ENCODE measurements at regions not wholly inside any gene's neighbourhood (a gene's known extent, or its start where the extent isn't known, plus 50 kb on each side); places are given as distances from the start of the nearest gene placed in this dataset.

GRCh38 chr1:195243492-195243891, 1364.7 kb downstream of the KCNT2 start:
- no peak overlapping the region for H3K4me3 ChIP-seq (ENCODE audit: control insufficient read depth, low read depth, low read length)
- no peak for TF ChIP-seq CTCF (conservative IDR thresholded peaks at IDR 0.05; ENCODE audit: control insufficient read depth, insufficient read depth, low read depth, low read length)
- no peak for DNase-seq (ENCODE audit: low read depth)

GRCh38 chr1:195241066-195241465, 1367.2 kb downstream of the KCNT2 start:
- no peak overlapping the region for H3K4me3 ChIP-seq (ENCODE audit: control insufficient read depth, low read depth, low read length)
- TF ChIP-seq CTCF (conservative IDR thresholded peaks at IDR 0.05; ENCODE audit: control insufficient read depth, insufficient read depth, low read depth, low read length), result no peak
- no peak for DNase-seq (ENCODE audit: low read depth)

GRCh38 chr1:195238313-195238712, 1369.9 kb downstream of the KCNT2 start:
- no peak for DNase-seq (ENCODE audit: low read depth)
- H3K4me3 ChIP-seq (ENCODE audit: control insufficient read depth, low read depth, low read length), result no peak overlapping the region
- TF ChIP-seq CTCF (conservative IDR thresholded peaks at IDR 0.05; ENCODE audit: control insufficient read depth, insufficient read depth, low read depth, low read length), result no peak

GRCh38 chr1:195236991-195237889, 1371.0 kb downstream of the KCNT2 start:
- no peak for DNase-seq (ENCODE audit: low read depth)
- no peak overlapping the region for H3K4me3 ChIP-seq (ENCODE audit: control insufficient read depth, low read depth, low read length)
- TF ChIP-seq CTCF (conservative IDR thresholded peaks at IDR 0.05; ENCODE audit: control insufficient read depth, insufficient read depth, low read depth, low read length), result no peak

- DNase-seq (ENCODE audit: low read depth), result no peak
- no peak overlapping the region for H3K4me3 ChIP-seq (ENCODE audit: control insufficient read depth, low read depth, low read length)
- no peak for TF ChIP-seq CTCF (conservative IDR thresholded peaks at IDR 0.05; ENCODE audit: control insufficient read depth, insufficient read depth, low read depth, low read length)
Observed at GRCh38 chr1:195218428-195219212, 1389.6 kb downstream of the KCNT2 start.

GRCh38 chr1:195202241-195202640, 1406.0 kb downstream of the KCNT2 start:
- H3K4me3 ChIP-seq (ENCODE audit: control insufficient read depth, low read depth, low read length), result no peak overlapping the region
- DNase-seq (ENCODE audit: low read depth), result no peak
- TF ChIP-seq CTCF (conservative IDR thresholded peaks at IDR 0.05; ENCODE audit: control insufficient read depth, insufficient read depth, low read depth, low read length), result no peak
